GM23248 (cell line): ENCODE measurements at regions not wholly inside any gene's neighbourhood (a gene's known extent, or its start where the extent isn't known, plus 50 kb on each side); places are given as distances from the start of the nearest gene placed in this dataset.

ENCODE experiments used
- DNase-seq: peaks from one replicate; pipeline ENCODE4 v3.0.0-alpha.2; 2015
- H2AFZ ChIP-seq: fragments of 200-600 bp; sonication (generic); 2 replicates; pipeline ENCODE4 v1.6.1; 2016; ENCODE audit warnings: antibody characterized with exemption
- H3F3A ChIP-seq: fragments of 200-600 bp; sonication (generic); 2 replicates; pipeline ENCODE4 v1.6.1; 2016; ENCODE audit warnings: mild to moderate bottlenecking, antibody characterized with exemption, mixed run types; ENCODE audit not compliant: insufficient read depth
- H3K27ac ChIP-seq: fragments of 200-600 bp; sonication (generic); 2 replicates; pipeline ENCODE4 v1.5.1; 2016; ENCODE audit warnings: mild to moderate bottlenecking
- H3K27me3 ChIP-seq: fragments of 200-600 bp; sonication (generic); replicated peaks from 2 replicates; pipeline ENCODE4 v1.6.1; 2016; ENCODE audit warnings: mild to moderate bottlenecking; ENCODE audit not compliant: insufficient read depth
- H3K36me3 ChIP-seq: fragments of 200-600 bp; sonication (generic); 2 replicates; pipeline ENCODE4 v1.6.1; 2016; ENCODE audit warnings: low read depth, mild to moderate bottlenecking
- H3K4me1 ChIP-seq: fragments of 200-600 bp; sonication (generic); 2 replicates; pipeline ENCODE4 v1.6.1; 2016; ENCODE audit warnings: mild to moderate bottlenecking; ENCODE audit not compliant: insufficient read depth
- H3K4me2 ChIP-seq: fragments of 200-600 bp; sonication (generic); one replicate; pipeline ENCODE4 v1.6.1; 2016; ENCODE audit warnings: mild to moderate bottlenecking; ENCODE audit not compliant: unreplicated experiment
- H3K4me3 ChIP-seq: fragments of 200-600 bp; sonication (generic); 2 replicates; pipeline ENCODE4 v1.5.1; 2016; ENCODE audit warnings: mild to moderate bottlenecking
- H3K79me2 ChIP-seq: fragments of 200-600 bp; sonication (generic); 2 replicates; pipeline ENCODE4 v1.6.1; 2016; ENCODE audit warnings: mild to moderate bottlenecking; ENCODE audit not compliant: insufficient read depth
- H3K9ac ChIP-seq: fragments of 200-600 bp; sonication (generic); 2 replicates; pipeline ENCODE4 v1.6.1; 2016; ENCODE audit warnings: mild to moderate bottlenecking
- H3K9me2 ChIP-seq: fragments of 200-600 bp; sonication (generic); 2 replicates; pipeline ENCODE4 v1.6.1; 2016; ENCODE audit warnings: mixed run types, mild to moderate bottlenecking, moderate library complexity; ENCODE audit not compliant: insufficient read depth
- H3K9me3 ChIP-seq: fragments of 200-600 bp; sonication (generic); one replicate; pipeline ENCODE4 v1.6.1; 2017; ENCODE audit warnings: low read depth
- H4K20me1 ChIP-seq: fragments of 200-600 bp; sonication (generic); 2 replicates; pipeline ENCODE4 v1.6.0; 2016; ENCODE audit not compliant: insufficient read depth
- EZH2 ChIP-seq: fragments of 200-600 bp; sonication (generic); IDR thresholded peaks from 2 replicates; pipeline ENCODE4 v1.6.1; 2018; ENCODE audit warnings: antibody characterized with exemption, mild to moderate bottlenecking; ENCODE audit not compliant: insufficient read depth, poor library complexity, severe bottlenecking
- EZH2phosphoT487 ChIP-seq: fragments of 200-600 bp; sonication (generic); IDR thresholded peaks from 2 replicates; pipeline ENCODE4 v1.6.1; 2018; ENCODE audit warnings: antibody characterized with exemption, moderate library complexity, mild to moderate bottlenecking, low read depth; ENCODE audit not compliant: insufficient read depth
- WGBS, 2 experiments: methylation state at CpG; one replicate each; pipeline ENCODE4 v1.1.6; 2015 to 2017; ENCODE audit warnings: low lambda C conversion rate in 2 of 2, low coverage in 1 of 2; ENCODE audit errors: missing lambda C conversion rate in 2 of 2; 5-methylcytosine and 5-hydroxymethylcytosine counted together
- in situ Hi-C: fragments of 300-500 bp; cut with MboI; formaldehyde crosslinking; loops from 2 replicates; pipeline ENCODE4 v1.15.0; 2020

GRCh38 chr3:16809993-16810392 lies 74.8 kb upstream of the PLCL2 start:
- DNase-seq: no peak
- TF ChIP-seq EZH2phosphoT487 (no peak), EZH2 (no peak)
- no peak overlapping the region for H3K27ac ChIP-seq
- no peak overlapping the region for H3K4me3 ChIP-seq
- no peaks in the 10 kb centered on the region for H3K36me3 ChIP-seq
- H3K9ac ChIP-seq: no peak overlapping the region
- 69 to 71% methylated on average over 2 of the region's 2 CpGs for WGBS, 2 experiments
- no peaks in the 10 kb centered on the region for H3K9me3 ChIP-seq
- H3K4me1 ChIP-seq: peaks cover 21% of the 10 kb centered on the region
- in situ Hi-C loops: no loop called here
- H4K20me1 ChIP-seq: no peaks in the 10 kb centered on the region
- peaks cover 20% of the 10 kb centered on the region for H3F3A ChIP-seq
- H2AFZ ChIP-seq: no peak overlapping the region
- no peaks in the 10 kb centered on the region for H3K27me3 ChIP-seq
- no peak overlapping the region for H3K4me2 ChIP-seq
- no peaks in the 10 kb centered on the region; the same call in 1 of the 2 replicates for H3K9me2 ChIP-seq
- H3K79me2 ChIP-seq: no peaks in the 10 kb centered on the region

- Histone ChIP-seq H3K9me2 (no peaks in the 10 kb centered on the region; the same call in 1 of the 2 replicates), H3K9me3 (no peaks in the 10 kb centered on the region), H3K4me1 (peaks cover 21% of the 10 kb centered on the region), H3K79me2 (no peaks in the 10 kb centered on the region), H3K4me2 (no peak overlapping the region), H2AFZ (no peak overlapping the region), H3F3A (peaks cover 20% of the 10 kb centered on the region), H3K27me3 (no peaks in the 10 kb centered on the region), H3K4me3 (no peak overlapping the region), H4K20me1 (no peaks in the 10 kb centered on the region), H3K36me3 (no peaks in the 10 kb centered on the region), H3K9ac (no peak overlapping the region), H3K27ac (no peak overlapping the region)
- no peak for DNase-seq
- 89% methylated on average over 7 of the region's 7 CpGs for WGBS, 2 experiments
- in situ Hi-C loops: no loop called here
- TF ChIP-seq EZH2 (no peak), EZH2phosphoT487 (no peak)
Measured at GRCh38 chr3:16810593-16811367, 74.0 kb upstream of the PLCL2 start.

- Histone ChIP-seq H3K27me3 (no peaks in the 10 kb centered on the region), H3K79me2 (no peaks in the 10 kb centered on the region), H3K4me1 (peaks cover 20% of the 10 kb centered on the region), H3F3A (peaks cover 17% of the 10 kb centered on the region), H2AFZ (no peak overlapping the region), H3K9me2 (no peaks in the 10 kb centered on the region), H3K27ac (no peak overlapping the region), H3K36me3 (no peaks in the 10 kb centered on the region), H3K9ac (no peak overlapping the region), H3K4me3 (no peak overlapping the region), H3K4me2 (no peak overlapping the region), H4K20me1 (no peaks in the 10 kb centered on the region), H3K9me3 (no peaks in the 10 kb centered on the region)
- no peak for TF ChIP-seq EZH2
- TF ChIP-seq EZH2phosphoT487: no peak
- in situ Hi-C loops: no loop called here
- DNase-seq: no peak
- 91 to 100% methylated on average over 1 of the region's 1 CpG for WGBS, 2 experiments
Measured at GRCh38 chr3:16811950-16812349, 72.8 kb upstream of the PLCL2 start.

GRCh38 chr3:16813336-16813735 lies 71.4 kb upstream of the PLCL2 start:
- H3K9ac ChIP-seq: no peak overlapping the region
- no peak overlapping the region for H2AFZ ChIP-seq
- H3K27me3 ChIP-seq: no peaks in the 10 kb centered on the region
- H3K9me2 ChIP-seq: no peaks in the 10 kb centered on the region
- peaks cover 6% of the 10 kb centered on the region for H3K4me1 ChIP-seq
- in situ Hi-C loops: no loop called here
- H3K27ac ChIP-seq: no peak overlapping the region
- no peak for DNase-seq
- H4K20me1 ChIP-seq: no peaks in the 10 kb centered on the region
- TF ChIP-seq EZH2phosphoT487 (no peak), EZH2 (no peak)
- H3K79me2 ChIP-seq: no peaks in the 10 kb centered on the region
- H3K4me3 ChIP-seq: no peak overlapping the region
- no peak overlapping the region for H3K4me2 ChIP-seq
- peaks cover 3% of the 10 kb centered on the region; the same call in 1 of the 2 replicates for H3F3A ChIP-seq
- no peaks in the 10 kb centered on the region for H3K36me3 ChIP-seq
- H3K9me3 ChIP-seq: no peaks in the 10 kb centered on the region
